ENCODE measurements at regions not wholly inside any gene's neighbourhood (a gene's known extent, or its start where the extent isn't known, plus 50 kb on each side); places are given as distances from the start of the nearest gene placed in this dataset.

GRCh38 chr9:73042155-73042554 lies 89.3 kb upstream of the ALDH1A1 start:
- TF ChIP-seq, protein P1, sequence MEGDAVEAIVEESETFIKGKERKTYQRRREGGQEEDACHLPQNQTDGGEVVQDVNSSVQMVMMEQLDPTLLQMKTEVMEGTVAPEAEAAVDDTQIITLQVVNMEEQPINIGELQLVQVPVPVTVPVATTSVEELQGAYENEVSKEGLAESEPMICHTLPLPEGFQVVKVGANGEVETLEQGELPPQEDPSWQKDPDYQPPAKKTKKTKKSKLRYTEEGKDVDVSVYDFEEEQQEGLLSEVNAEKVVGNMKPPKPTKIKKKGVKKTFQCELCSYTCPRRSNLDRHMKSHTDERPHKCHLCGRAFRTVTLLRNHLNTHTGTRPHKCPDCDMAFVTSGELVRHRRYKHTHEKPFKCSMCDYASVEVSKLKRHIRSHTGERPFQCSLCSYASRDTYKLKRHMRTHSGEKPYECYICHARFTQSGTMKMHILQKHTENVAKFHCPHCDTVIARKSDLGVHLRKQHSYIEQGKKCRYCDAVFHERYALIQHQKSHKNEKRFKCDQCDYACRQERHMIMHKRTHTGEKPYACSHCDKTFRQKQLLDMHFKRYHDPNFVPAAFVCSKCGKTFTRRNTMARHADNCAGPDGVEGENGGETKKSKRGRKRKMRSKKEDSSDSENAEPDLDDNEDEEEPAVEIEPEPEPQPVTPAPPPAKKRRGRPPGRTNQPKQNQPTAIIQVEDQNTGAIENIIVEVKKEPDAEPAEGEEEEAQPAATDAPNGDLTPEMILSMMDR (conservative IDR thresholded peaks at IDR 0.05; ENCODE audit: low read length): no peak
- no peak for TF ChIP-seq EZH2phosphoT487 (IDR thresholded peaks at IDR 0.05; ENCODE audit: borderline replicate concordance, low read depth, low read length)
